GM12891 (cell line): ENCODE measurements at regions not wholly inside any gene's neighbourhood (a gene's known extent, or its start where the extent isn't known, plus 50 kb on each side); places are given as distances from the start of the nearest gene placed in this dataset.

ENCODE experiments used
- POLR2AphosphoS5 ChIP-seq: IDR thresholded peaks from 2 replicates; pipeline ENCODE4 v1.6.1; 2011; ENCODE audit warnings: low read depth, low read length, control low read depth
- TAF1 ChIP-seq: IDR thresholded peaks from 2 replicates; pipeline ENCODE4 v1.6.1; 2011; ENCODE audit warnings: low read depth, low read length, control low read depth

DNA sequence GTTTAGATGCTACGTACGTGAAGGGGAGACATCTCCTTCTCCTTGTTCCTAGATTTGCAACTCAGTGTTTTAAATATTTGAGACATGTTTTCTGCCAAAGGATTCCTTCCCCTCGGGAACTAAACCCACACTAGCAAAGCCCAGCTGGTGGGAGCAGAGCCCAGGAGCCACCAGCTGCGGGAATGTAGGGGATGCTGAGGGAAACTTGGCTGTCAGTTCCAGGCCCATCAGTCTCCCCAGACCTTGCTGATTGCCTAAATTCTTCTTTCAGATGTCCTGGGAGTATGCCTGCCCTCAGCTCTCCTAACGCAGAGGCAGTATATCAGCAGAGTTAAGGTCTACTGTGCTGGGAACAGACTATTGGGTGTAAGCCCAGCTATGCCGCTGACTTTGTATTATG, 630.0 kb upstream of the TENM3 start:
- TF ChIP-seq POLR2AphosphoS5 (no peak), TAF1 (no peak)
